ENCODE measurements at regions not wholly inside any gene's neighbourhood (a gene's known extent, or its start where the extent isn't known, plus 50 kb on each side); places are given as distances from the start of the nearest gene placed in this dataset.

GRCh38 chrX:117096528-117096927, 633.8 kb upstream of the CT83 start:
- TF ChIP-seq BHLHE40 (IDR thresholded peaks at IDR 0.05; ENCODE audit: borderline replicate concordance): no peak
- no peak for TF ChIP-seq L3MBTL2 (conservative IDR thresholded peaks at IDR 0.05)
- no peak for TF ChIP-seq FOXM1 (IDR thresholded peaks at IDR 0.05; ENCODE audit: borderline replicate concordance)
